GM21529 (cell line): ENCODE measurements at regions not wholly inside any gene's neighbourhood (a gene's known extent, or its start where the extent isn't known, plus 50 kb on each side); places are given as distances from the start of the nearest gene placed in this dataset.

Source experiments
- ATAC-seq: cut with Tn5 transposase; IDR thresholded peaks from one replicate; pipeline ENCODE4 v1.9.1; 2021; ENCODE audit not compliant: unreplicated experiment

- no peak for ATAC-seq
Observed at GRCh38 chr1:199383793-199384192, 643.7 kb upstream of the NR5A2 start.

GRCh38 chr1:199394856-199395255 lies 632.7 kb upstream of the NR5A2 start:
- no peak for ATAC-seq

DNA sequence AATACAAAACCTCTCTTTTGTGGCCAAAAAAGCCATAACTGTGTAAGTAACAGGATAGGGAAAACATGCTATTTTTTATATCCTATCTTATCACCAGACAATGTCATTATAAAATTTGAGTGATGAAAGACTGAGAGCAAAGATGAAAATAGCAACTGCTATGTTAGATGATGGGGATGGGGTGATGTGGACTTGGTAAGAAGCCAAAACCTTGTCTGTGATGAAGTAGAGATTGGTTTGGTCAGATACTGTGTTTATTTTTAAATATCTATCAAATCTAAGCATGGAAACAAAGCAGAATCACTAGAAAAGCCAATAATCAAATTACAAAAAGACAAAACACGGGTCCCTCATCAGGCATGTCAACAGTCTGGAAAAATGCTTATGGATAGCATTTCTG lies 631.1 kb upstream of the NR5A2 start:
- ATAC-seq: no peak

- ATAC-seq: peak; percentile 89
Observed at GRCh38 chr1:199399996-199400724, 627.4 kb upstream of the NR5A2 start.

GRCh38 chr1:199403531-199404116 lies 623.9 kb upstream of the NR5A2 start:
- no peak for ATAC-seq

GRCh38 chr1:199404191-199404590 lies 623.3 kb upstream of the NR5A2 start:
- no peak for ATAC-seq

- no peak for ATAC-seq
Observed at GRCh38 chr1:199404976-199405375, 622.5 kb upstream of the NR5A2 start.

- no peak for ATAC-seq
Observed at GRCh38 chr1:199405634-199406196, 621.8 kb upstream of the NR5A2 start.

DNA sequence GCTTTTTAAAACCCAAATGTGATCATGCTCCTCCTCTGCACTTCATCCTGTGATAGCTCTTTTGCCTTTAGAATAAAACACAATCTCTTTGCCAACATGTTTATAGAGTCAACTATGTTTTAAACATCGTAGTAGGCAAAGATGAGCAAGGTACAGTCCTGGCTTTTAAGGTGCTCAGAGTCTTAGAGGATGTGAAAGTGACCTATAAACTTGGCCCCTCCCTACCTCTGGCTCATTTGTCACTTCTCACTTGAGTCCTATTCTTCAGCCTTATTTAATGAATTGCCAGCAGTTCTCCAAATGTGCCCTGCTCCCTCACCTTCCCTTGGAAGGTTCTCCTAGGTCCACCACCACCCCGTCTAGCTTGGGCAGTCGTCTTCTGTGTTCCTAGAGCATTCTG lies 617.0 kb upstream of the NR5A2 start:
- no peak for ATAC-seq

DNA sequence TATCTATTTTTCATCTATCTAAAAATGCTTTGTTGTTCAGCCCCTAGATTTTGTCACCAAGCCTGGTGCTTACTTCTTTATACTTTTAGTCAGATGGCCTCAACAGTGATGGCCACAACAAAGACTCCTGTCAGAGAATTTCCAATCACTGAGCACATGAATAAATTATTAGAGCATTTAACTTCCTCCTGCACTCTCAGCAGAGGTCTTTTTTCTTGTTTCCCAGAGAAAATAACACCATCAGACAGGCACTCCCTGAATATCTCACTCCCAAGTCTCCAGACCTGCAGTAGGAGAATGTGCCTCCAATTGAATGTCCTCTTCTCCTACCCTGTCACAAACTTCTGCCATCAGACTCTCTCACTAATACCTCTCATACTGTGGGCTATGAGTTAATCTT lies 616.0 kb upstream of the NR5A2 start:
- ATAC-seq: no peak

GRCh38 chr1:199422206-199422605 lies 605.3 kb upstream of the NR5A2 start:
- no peak for ATAC-seq

GRCh38 chr1:199447906-199448305 lies 579.6 kb upstream of the NR5A2 start:
- ATAC-seq: no peak

DNA sequence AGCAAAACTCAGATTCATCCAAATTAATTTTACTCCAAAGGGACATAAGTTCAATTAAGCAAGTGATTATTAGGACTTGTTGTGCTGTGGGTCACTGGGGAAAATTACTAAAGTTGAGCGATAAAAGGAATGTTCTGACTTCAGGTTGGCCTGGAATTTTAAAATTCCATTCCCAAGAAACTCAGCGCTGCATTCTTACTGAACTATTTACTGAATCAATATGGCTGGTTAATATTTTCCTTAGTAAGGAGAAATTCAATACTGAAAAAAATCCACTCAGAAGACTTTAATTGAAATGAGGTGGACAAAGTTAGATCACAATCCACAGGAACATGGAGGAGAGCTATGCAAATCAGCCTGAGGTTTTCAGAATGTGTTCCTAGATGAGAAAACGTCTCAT lies 578.9 kb upstream of the NR5A2 start:
- ATAC-seq: no peak

DNA sequence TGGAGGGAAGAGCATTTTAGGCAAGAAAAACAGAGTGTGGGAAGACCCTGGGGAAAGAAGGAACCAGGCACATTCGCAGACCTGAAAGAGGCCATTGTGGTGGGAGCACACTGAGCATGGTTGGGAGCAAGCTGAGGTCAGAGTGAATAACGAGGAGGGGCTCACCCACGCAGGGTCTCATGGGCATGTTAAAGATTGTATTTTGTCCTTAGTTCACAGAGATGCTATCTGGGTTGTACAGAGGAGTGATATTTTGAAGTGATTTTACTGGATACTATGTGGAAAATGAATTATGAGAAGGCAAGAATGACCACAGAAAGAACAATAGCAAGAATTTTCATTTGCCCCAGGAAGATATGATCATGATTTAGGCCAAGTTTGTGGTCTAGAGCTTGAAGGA lies 578.3 kb upstream of the NR5A2 start:
- no peak for ATAC-seq

DNA sequence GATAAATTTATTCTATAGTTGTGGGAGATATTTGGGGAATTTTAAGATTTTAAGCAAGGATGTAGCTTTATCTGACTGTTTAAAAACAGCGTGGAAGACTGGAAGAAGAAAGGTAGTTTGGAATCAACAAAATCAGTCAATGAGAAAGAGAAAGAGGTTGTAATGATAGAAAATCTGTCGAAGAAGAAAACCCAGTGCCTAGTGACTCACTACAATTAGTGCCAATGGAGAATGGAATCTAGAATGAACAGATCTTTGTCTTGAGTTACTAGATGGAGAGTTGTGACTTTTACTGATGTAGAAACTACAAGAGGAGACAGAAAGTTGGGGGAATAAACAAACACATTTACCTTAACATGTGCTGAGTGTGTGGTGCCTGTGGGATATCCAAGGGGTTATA lies 577.8 kb upstream of the NR5A2 start:
- no peak for ATAC-seq

- no peak for ATAC-seq
Observed at GRCh38 chr1:199452627-199453026, 574.9 kb upstream of the NR5A2 start.

- no peak for ATAC-seq
Observed at GRCh38 chr1:199453723-199454122, 573.8 kb upstream of the NR5A2 start.

- no peak for ATAC-seq
Observed at GRCh38 chr1:199460933-199461332, 566.6 kb upstream of the NR5A2 start.

DNA sequence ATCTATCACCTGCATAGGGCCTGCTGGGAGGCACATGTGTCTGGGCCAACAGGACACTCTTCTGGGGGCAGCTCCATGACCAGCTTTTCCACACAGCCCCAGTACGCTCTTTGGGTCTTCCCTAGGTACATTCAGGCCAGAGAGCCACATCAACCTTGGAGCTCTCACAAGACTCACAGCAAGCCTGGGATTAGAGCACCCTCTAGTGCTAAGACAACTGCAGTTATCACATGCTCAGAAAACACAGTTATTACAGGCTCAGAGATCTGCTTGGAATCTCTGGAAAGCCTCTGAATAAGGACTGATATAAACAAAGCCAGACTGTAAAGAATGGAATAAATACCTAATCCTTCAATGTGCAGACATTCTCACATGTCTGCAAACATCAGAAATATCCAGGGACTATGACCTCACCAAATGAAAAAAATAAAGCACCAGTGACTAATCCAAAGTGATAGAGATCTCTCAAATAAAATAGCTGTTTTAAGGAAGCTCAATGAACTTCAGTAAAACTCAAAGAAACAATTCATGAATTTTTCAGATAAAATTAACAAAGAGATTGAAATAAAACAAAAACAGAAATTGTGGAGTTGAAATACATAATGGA lies 563.9 kb upstream of the NR5A2 start:
- ATAC-seq: peak; percentile 71

DNA sequence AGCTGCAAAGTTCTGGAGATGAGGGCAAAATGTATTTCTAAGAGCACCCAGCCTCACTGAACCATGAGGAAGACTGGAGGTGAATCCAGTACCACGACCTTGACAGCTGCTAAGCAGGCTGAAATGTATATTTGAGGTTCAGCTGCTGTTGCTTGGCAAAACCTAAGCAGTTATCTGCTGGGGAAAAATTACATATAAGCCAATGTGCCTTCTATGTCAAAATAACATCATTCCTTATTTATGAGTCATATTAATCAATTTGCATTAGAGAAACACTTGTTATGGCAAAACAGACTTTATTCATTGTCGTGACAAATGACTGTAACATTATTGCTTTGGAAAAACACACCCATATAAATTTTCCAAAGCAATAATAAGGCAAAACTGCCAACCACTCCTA lies 560.5 kb upstream of the NR5A2 start:
- ATAC-seq: no peak

DNA sequence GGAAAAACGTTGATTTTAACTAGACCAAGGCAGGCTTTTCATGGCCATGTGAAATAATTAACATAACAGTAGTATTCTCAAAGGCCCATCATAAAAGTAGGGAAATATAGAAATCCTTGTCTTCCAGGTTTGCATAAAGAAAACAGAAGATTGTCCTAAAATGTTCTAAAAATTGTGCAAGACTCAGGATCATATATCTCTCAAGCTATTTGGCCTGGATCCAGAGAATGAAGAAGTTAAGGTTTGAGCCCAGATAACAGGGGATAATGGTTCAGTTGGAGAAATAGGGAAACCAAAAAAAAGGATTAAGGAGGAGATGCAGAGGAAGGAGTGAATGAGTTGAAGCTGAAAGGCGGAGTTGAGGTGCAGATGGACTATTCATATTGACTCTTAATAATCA lies 555.5 kb upstream of the NR5A2 start:
- ATAC-seq: no peak

DNA sequence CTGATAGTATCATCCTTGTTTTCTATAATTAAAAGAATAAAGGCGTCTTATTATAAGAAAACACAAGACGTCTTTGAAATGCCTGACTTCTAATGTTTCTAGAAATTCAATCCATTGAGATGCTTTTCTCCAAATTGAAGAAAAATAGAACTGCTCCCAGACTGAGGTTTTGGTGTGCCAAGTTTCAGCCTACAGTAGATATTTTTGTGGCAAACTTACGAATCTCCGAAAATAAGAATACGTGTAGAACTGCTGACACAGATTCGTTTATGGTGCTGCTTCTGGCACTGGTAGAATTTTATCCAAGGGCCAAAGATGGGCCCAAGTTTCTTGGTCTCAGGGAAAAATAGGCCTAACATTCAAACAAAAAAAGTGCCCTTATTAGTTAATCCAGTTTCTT lies 554.5 kb upstream of the NR5A2 start:
- no peak for ATAC-seq
